Activated T-cell treated with anti-CD3 and anti-CD28 coated beads, Interleukin-2, amount 50 U/mL, for 48 hours (primary cell): ENCODE measurements at regions not wholly inside any gene's neighbourhood (a gene's known extent, or its start where the extent isn't known, plus 50 kb on each side); places are given as distances from the start of the nearest gene placed in this dataset.

Experiments
- DNase-seq, 2 experiments: peaks; one replicate each; pipeline ENCODE4 v3.0.0-alpha.2; 2020

GRCh38 chr2:122182616-122183355 lies 427.3 kb downstream of the TSN start:
- DNase-seq, result no peak

- no peak for DNase-seq
Measured at GRCh38 chr2:122183890-122184289, 428.4 kb downstream of the TSN start.

- no peak for DNase-seq
Measured at GRCh38 chr2:122186761-122187222, 431.3 kb downstream of the TSN start.

- no peak for DNase-seq
Measured at GRCh38 chr2:122191331-122191730, 435.9 kb downstream of the TSN start.

- no peak for DNase-seq
Measured at GRCh38 chr2:122193622-122194021, 438.2 kb downstream of the TSN start.

GRCh38 chr2:122194546-122194945 lies 439.1 kb downstream of the TSN start:
- DNase-seq, result no peak

GRCh38 chr2:122203523-122203922 lies 448.1 kb downstream of the TSN start:
- no peak for DNase-seq

GRCh38 chr2:122205641-122206040 lies 450.2 kb downstream of the TSN start:
- no peak for DNase-seq

GRCh38 chr2:122206101-122206500 lies 450.6 kb downstream of the TSN start:
- no peak for DNase-seq

- no peak for DNase-seq
Measured at GRCh38 chr2:122209377-122209776, 453.9 kb downstream of the TSN start.

- no peak for DNase-seq
Measured at GRCh38 chr2:122210065-122210464, 454.6 kb downstream of the TSN start.

GRCh38 chr2:122210898-122211856 lies 455.7 kb downstream of the TSN start:
- no peak for DNase-seq

GRCh38 chr2:122213312-122213711 lies 457.9 kb downstream of the TSN start:
- no peak for DNase-seq

- DNase-seq, result no peak
Measured at GRCh38 chr2:122216071-122216470, 460.6 kb downstream of the TSN start.

GRCh38 chr2:122216901-122217300 lies 461.4 kb downstream of the TSN start:
- DNase-seq, result no peak

GRCh38 chr2:122218596-122218995 lies 463.1 kb downstream of the TSN start:
- no peak for DNase-seq

GRCh38 chr2:122219504-122219903 lies 464.1 kb downstream of the TSN start:
- DNase-seq, result no peak

- DNase-seq, result no peak
Measured at GRCh38 chr2:122221665-122222064, 466.2 kb downstream of the TSN start.

GRCh38 chr2:122231296-122231695 lies 475.8 kb downstream of the TSN start:
- no peak for DNase-seq

GRCh38 chr2:122233372-122233771 lies 477.9 kb downstream of the TSN start:
- DNase-seq, result no peak

- no peak for DNase-seq
Measured at GRCh38 chr2:122236152-122236874, 480.9 kb downstream of the TSN start.

- no peak for DNase-seq
Measured at GRCh38 chr2:122236925-122237324, 481.5 kb downstream of the TSN start.

- DNase-seq, result no peak
Measured at GRCh38 chr2:122237450-122237849, 482.0 kb downstream of the TSN start.
